ENCODE measurements at regions not wholly inside any gene's neighbourhood (a gene's known extent, or its start where the extent isn't known, plus 50 kb on each side); places are given as distances from the start of the nearest gene placed in this dataset.

GRCh38 chr11:23403210-23404185 is 543.2 kb upstream of the CCDC179 start:
- no peak for TF ChIP-seq CTCF (IDR thresholded peaks at IDR 0.05; ENCODE audit: low read depth, low read length, missing control alignments)
- no peak overlapping the region for H3K4me3 ChIP-seq (replicated peaks; ENCODE audit: low read depth, low read length)
- no peak for DNase-seq (ENCODE audit: extremely low read depth, low read depth)

- no peak overlapping the region for H3K4me3 ChIP-seq (replicated peaks; ENCODE audit: low read depth, low read length)
- TF ChIP-seq CTCF (IDR thresholded peaks at IDR 0.05; ENCODE audit: low read depth, low read length, missing control alignments) = no peak
- DNase-seq (ENCODE audit: extremely low read depth, low read depth) = no peak
Measured at GRCh38 chr11:23404225-23405160, 544.2 kb upstream of the CCDC179 start.

GRCh38 chr11:23405350-23405937 is 545.2 kb upstream of the CCDC179 start:
- no peak for TF ChIP-seq CTCF (IDR thresholded peaks at IDR 0.05; ENCODE audit: low read depth, low read length, missing control alignments)
- no peak overlapping the region for H3K4me3 ChIP-seq (replicated peaks; ENCODE audit: low read depth, low read length)

GRCh38 chr11:23406131-23406819 is 546.0 kb upstream of the CCDC179 start:
- DNase-seq (ENCODE audit: extremely low read depth, low read depth) = no peak
- TF ChIP-seq CTCF (IDR thresholded peaks at IDR 0.05; ENCODE audit: low read depth, low read length, missing control alignments) = no peak
- H3K4me3 ChIP-seq (replicated peaks; ENCODE audit: low read depth, low read length) = no peak overlapping the region

More at GRCh38 chr11:23405350-23405937, 545.2 kb upstream of the CCDC179 start:
- DNase-seq (ENCODE audit: extremely low read depth, low read depth) = no peak

- no peak for TF ChIP-seq CTCF (IDR thresholded peaks at IDR 0.05; ENCODE audit: low read depth, low read length, missing control alignments)
- no peak for DNase-seq (ENCODE audit: extremely low read depth, low read depth)
- H3K4me3 ChIP-seq (replicated peaks; ENCODE audit: low read depth, low read length) = no peak overlapping the region
Measured at GRCh38 chr11:23413057-23413456, 552.8 kb upstream of the CCDC179 start.

GRCh38 chr11:23423104-23423503 is 562.8 kb upstream of the CCDC179 start:
- H3K4me3 ChIP-seq (replicated peaks; ENCODE audit: low read depth, low read length) = no peak overlapping the region
- no peak for DNase-seq (ENCODE audit: extremely low read depth, low read depth)
- TF ChIP-seq CTCF (IDR thresholded peaks at IDR 0.05; ENCODE audit: low read depth, low read length, missing control alignments) = no peak

Measured in HFF-Myc (cell line).